GM12892 (cell line): ENCODE measurements at regions not wholly inside any gene's neighbourhood (a gene's known extent, or its start where the extent isn't known, plus 50 kb on each side); places are given as distances from the start of the nearest gene placed in this dataset.

ENCODE experiments used
- DNase-seq: peaks from one replicate; pipeline ENCODE4 v3.0.0; 2011; ENCODE audit not compliant: insufficient read length
- FAIRE-seq: peaks from 2 replicates; lab custom pipeline; 2011; peaks lifted over from hg19 to GRCh38; lab: Jason Lieb, UNC
- POLR2A ChIP-seq: IDR thresholded peaks from 2 replicates; pipeline ENCODE4 v1.6.1; 2011; ENCODE audit warnings: low read depth, low read length, control low read depth
- POLR2AphosphoS5 ChIP-seq: IDR thresholded peaks from 2 replicates; pipeline ENCODE4 v1.6.1; 2011; ENCODE audit warnings: low read depth, low read length, control low read depth
- TAF1 ChIP-seq: IDR thresholded peaks from 2 replicates; pipeline ENCODE4 v1.6.1; 2011; ENCODE audit warnings: low read depth, mild to moderate bottlenecking, control low read depth, low read length, borderline replicate concordance

DNA sequence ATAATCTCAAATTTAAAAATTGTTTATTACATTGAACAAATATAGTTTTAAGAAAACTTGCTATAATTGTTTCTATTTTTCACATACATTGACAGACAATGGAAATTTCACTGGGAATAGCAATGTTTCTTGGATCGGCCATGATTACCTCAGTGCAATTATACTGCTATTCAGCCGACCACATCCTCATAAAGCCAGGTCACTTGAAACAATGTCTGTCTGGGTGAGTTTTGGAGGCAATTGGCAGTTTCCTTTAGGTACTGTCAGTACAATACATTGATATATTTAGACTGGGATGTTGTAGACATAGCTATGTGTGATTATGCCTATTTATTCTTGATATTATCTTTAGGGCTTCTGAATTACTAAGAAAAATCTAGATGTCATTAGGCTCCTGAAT is 89.5 kb upstream of the VEGFC start:
- no peak for TF ChIP-seq POLR2AphosphoS5
- TF ChIP-seq POLR2A, result no peak
- TF ChIP-seq TAF1, result no peak
- no peak for FAIRE-seq
- no peak for DNase-seq

DNA sequence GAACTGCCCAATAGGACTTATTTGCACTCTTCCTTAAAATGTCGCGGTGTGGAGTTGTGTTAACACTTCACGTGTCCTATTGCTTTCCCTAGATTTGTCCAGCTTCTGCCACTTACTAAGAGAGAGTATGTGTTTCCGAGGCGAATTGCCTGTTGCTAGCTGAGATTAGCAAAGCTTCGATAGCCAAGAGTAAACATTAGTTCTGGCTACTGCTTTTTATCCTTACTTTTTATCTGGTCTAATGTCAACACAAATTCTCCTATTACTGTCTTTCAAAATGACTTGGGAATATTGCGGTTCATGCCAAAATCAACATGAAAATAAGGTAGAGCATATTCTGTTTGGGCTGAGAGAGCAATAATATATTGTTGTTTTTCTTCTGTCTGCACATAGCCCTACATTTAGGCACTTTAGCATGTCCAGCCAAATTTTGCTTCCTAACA is 90.4 kb upstream of the VEGFC start:
- no peak for FAIRE-seq
- no peak for DNase-seq
- TF ChIP-seq TAF1 (no peak), POLR2AphosphoS5 (no peak), POLR2A (no peak)

DNA sequence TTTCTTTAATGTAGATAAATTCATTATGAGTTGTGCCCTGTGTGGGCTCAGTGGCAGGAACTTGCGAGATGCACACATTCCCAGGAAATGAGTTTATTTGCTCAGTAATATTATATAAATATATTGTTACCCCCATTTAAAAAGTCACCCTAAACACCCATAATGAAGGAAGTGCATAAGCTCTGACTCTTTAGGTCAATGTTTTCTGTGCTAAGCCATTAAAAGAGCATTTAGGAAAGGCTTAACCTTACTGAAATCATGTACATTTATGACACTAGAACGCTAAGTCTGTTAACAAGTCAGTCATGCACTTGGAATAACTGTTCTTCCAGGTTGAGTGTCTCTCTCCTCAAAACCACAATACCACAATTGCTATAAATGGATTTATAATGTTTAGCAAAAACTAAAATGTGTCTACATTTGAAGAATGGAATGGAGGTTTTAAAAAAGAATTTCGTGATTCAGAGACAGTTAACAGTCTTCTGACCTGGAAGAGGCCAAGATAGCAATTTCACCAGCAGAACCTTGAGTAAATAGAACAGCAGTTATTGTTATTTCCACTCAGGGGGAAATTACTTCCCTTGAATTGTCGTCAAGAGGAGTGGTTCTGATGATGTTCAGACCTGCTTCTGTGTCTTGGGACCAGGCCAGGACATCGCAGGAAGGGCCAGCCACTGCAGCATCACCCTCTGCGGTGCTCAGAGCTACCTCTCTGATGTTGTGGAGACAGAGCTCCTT is 91.1 kb upstream of the VEGFC start:
- TF ChIP-seq TAF1 (no peak), POLR2AphosphoS5 (no peak), POLR2A (no peak)
- FAIRE-seq, result no peak
- DNase-seq, result no peak

DNA sequence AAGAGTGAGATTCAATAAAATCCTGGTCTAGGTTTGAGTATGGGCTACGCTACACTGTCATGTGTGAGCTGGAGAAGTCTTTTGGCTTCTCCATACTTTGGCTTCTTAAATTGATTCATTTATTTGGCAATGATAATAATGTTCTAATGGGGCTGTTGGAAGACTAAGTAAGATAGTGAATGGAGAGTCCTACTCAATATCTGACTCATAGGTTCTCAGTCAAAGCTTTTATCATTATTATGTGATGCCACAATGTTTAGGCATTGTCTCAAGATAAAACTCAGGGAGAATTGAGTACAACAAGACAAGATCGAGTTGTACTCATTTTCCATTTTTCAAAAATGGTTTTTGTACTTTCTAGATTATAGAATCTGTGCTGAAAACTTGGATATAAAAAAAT is 92.5 kb upstream of the VEGFC start:
- no peak for FAIRE-seq
- no peak for DNase-seq

DNA sequence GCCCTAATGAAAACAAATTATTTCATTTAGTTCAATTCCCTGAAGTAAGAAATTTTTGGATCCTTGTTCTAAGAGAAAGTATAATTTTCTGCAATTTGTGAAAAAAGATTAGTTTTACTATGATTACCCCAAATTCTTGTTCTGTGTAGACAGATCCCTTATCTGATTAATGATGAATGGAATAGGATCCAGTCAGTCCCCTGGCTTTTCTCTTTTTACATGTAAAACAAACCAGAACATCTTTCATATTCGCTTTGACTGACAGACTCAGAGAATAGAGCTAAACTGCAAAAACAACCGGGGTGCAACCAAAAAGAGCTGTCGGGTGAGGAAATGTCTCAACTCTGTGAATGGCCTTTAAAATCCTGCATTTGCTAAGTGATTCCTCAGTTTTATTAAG is 93.4 kb upstream of the VEGFC start:
- DNase-seq (no peak), FAIRE-seq (no peak)
- TF ChIP-seq POLR2A (no peak), POLR2AphosphoS5 (no peak), TAF1 (no peak)

More for the DNA sequence above, 92.5 kb upstream of the VEGFC start:
- TF ChIP-seq TAF1 (no peak), POLR2AphosphoS5 (no peak), POLR2A (no peak)

DNA sequence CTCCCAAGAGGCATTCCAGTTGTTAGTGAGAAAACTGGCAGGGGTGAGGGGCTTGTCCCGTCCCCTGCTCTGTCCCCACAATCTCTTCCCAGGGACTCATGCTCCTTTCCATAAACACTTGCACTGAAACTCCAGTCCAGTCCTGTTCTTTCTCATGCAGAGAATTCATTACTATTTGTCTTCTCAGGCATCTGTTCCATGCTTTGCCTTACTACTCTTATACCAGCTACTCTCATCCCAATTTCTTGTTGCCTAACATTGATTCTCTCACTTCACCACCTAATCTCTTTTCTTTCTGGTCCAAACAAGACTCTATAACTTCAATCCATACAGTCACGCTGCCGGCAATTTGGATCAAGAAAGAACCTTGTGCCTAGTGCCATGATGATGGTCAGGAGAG is 97.1 kb upstream of the VEGFC start:
- TF ChIP-seq TAF1 (no peak), POLR2AphosphoS5 (no peak), POLR2A (no peak)

DNA sequence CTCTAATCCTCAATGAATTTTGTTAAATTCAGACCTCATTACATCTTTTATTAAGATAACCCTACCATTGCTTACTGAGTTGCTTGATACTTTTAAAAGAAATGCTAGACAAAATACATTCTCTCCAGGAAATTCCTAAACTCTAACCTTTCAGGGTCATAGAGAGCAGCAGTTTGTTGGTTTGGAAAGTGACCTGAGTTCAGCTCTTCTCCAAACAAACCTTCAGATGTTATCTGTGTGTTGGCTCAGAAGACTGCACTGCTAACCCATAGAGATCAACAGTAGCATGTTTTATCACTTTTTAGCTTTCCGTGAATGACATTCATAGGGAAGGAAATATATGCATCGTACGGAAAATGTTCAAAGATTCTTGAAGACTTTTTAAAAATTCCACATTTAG is 101.8 kb upstream of the VEGFC start:
- FAIRE-seq (no peak), DNase-seq (no peak)
- TF ChIP-seq TAF1, result no peak
- no peak for TF ChIP-seq POLR2A
- TF ChIP-seq POLR2AphosphoS5, result no peak

More for the DNA sequence above, 97.1 kb upstream of the VEGFC start:
- no peak for DNase-seq
- FAIRE-seq, result no peak

DNA sequence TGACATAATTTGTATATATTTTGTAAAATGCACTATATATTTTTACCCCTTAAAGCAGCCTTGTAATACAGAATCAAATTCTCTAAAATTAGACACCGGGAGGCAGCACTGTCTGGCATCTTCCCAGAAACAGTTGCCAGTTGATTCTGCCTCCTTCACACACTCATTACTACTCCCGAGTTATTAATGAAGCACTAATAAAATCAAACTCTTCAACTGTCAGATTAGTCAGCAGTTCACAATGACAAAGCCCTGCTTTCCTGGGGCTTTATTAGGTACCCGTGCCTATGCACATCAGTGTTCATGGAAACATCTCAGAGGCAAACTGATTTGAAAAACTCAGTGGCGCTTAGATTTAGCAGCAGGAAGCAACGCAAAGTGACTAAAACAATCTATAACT is 103.5 kb upstream of the VEGFC start:
- TF ChIP-seq TAF1 (no peak), POLR2A (no peak), POLR2AphosphoS5 (no peak)
- DNase-seq, result no peak
- no peak for FAIRE-seq

DNA sequence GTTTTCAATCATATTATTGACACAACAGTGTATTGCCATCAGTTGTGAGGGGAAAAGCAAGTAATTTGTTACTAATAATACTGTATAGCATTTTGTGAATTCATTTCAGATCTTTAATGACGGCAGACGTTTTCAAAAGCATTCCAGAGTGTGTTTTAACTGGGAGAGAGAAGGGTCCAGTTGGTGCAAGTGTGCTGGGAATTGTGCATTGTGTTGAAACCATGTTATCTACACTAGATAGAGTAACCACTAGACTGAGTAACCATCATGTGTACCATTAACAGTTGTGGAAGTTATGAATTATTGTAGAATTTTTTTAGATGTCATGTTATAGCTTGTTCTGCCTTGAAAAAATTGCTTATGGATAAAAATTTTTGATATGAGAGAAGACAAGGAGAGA is 104.5 kb upstream of the VEGFC start:
- no peak for DNase-seq
- no peak for TF ChIP-seq POLR2A
- TF ChIP-seq TAF1, result no peak
- no peak for TF ChIP-seq POLR2AphosphoS5
- FAIRE-seq, result no peak

DNA sequence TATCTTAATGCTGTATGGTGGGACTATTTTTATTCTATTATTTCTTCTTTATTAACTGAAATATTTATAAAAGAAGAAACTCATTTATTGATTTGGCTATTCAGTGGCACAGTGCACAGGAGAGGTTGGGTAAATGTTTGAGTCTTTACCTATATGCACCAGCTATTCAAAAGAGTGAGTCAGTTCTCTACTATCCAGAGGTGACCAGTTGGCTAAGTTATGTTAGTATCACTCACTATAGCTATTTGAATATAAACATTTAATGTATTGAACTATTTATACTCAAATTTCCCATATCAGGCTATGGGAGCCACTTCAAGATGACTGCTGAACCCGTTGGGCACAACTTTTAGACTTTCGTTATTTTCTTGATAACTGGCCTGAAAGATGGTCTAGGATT is 106.1 kb upstream of the VEGFC start:
- FAIRE-seq, result no peak
- no peak for TF ChIP-seq TAF1
- no peak for TF ChIP-seq POLR2A
- TF ChIP-seq POLR2AphosphoS5, result no peak
- DNase-seq, result no peak

DNA sequence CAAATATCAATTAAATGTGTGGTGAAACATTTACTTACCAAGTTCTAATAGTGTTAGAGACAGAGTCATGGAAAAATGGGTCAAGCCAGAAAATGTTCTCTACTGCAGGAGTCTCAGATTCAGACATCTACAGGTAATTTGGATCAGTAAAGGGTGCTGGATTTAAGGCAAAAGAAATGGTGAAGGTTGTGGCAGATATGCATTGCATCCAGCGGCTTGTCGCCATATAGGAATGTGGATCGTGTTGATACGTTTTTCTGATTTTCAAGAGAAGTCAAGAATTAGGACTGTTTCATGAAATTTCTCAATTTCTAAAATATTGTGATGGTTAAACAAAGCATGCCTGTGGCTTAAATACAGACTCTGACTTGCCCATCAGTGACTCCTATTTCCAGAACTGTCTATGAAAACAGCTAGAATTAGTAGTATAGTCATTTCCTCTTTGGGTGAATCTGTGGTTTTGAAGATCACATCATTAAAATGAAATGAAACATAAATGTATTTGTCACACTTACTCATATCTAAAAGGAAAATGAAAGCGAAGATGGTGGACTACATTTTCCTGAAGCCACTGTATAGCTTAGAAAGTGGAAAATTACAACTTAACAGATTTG is 110.1 kb upstream of the VEGFC start:
- DNase-seq (no peak), FAIRE-seq (no peak)
- TF ChIP-seq POLR2A, result no peak
- no peak for TF ChIP-seq TAF1
- TF ChIP-seq POLR2AphosphoS5, result no peak

DNA sequence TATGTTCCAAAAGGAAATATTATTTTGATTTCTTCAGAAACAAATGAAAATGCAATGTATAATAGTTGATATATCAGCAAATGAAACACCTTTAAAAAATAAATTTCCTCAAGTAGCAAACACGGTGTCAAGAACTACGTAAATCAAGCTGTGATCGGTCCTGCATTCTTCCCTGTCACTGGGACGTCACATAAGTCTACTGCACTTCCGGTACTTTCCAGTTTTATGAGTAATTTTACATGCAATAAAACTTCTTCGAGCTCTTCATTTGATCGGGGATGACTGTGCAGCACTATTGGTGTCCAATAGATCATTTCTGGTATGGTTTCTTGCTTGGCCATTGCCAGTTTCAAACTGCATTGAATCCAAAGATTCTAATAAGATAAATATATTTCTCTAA is 114.0 kb upstream of the VEGFC start:
- DNase-seq (no peak), FAIRE-seq (no peak)
- no peak for TF ChIP-seq TAF1
- no peak for TF ChIP-seq POLR2A
